H9 (cell line): ENCODE measurements at regions not wholly inside any gene's neighbourhood (a gene's known extent, or its start where the extent isn't known, plus 50 kb on each side); places are given as distances from the start of the nearest gene placed in this dataset.
"Not testable (repeated sequence)": the region's sequence is repeated elsewhere in the genome, so short reads cannot be mapped to it uniquely, and the experiment has no call there.

ENCODE experiments used
- DNase-seq: peaks from one replicate; pipeline ENCODE4 v3.0.0-alpha.2; 2017
- H2AFZ ChIP-seq: one replicate; pipeline ENCODE4 v1.6.1; 2013; ENCODE audit warnings: mild to moderate bottlenecking, low read length, control low read depth, moderate library complexity
- H2AK5ac ChIP-seq: 2 replicates; pipeline ENCODE4 v1.6.1; 2013; ENCODE audit warnings: low read length, control low read depth, mixed read lengths; ENCODE audit not compliant: insufficient read length
- H2BK120ac ChIP-seq: one replicate; pipeline ENCODE4 v1.6.1; 2013; ENCODE audit warnings: low read depth, mild to moderate bottlenecking, low read length, control low read depth, inconsistent platforms; ENCODE audit not compliant: poor library complexity, severe bottlenecking
- H2BK12ac ChIP-seq: 2 replicates; pipeline ENCODE4 v1.6.1; 2013; ENCODE audit warnings: low read length, control low read depth, mixed read lengths, low read depth; ENCODE audit not compliant: insufficient read length
- H2BK15ac ChIP-seq: 2 replicates; pipeline ENCODE4 v1.6.1; 2013; ENCODE audit warnings: low read depth, low read length, control low read depth
- H2BK20ac ChIP-seq: one replicate; pipeline ENCODE4 v1.6.1; 2013; ENCODE audit warnings: low read depth, mild to moderate bottlenecking, low read length, control low read depth, inconsistent platforms; ENCODE audit not compliant: poor library complexity, severe bottlenecking
- H2BK5ac ChIP-seq: 2 replicates; pipeline ENCODE4 v1.6.1; 2013; ENCODE audit warnings: low read length, control low read depth, mixed read lengths; ENCODE audit not compliant: insufficient read length
- H3K14ac ChIP-seq: 2 replicates; pipeline ENCODE4 v1.6.1; 2013; ENCODE audit warnings: low read length, control low read depth; ENCODE audit not compliant: insufficient read depth
- H3K18ac ChIP-seq: 2 replicates; pipeline ENCODE4 v1.6.1; 2013; ENCODE audit warnings: low read depth, mild to moderate bottlenecking, mixed read lengths, low read length, control low read depth; ENCODE audit not compliant: insufficient read length
- H3K23ac ChIP-seq: 2 replicates; pipeline ENCODE4 v1.6.1; 2013; ENCODE audit warnings: low read length, control low read depth, mixed read lengths, low read depth; ENCODE audit not compliant: insufficient read length
- H3K23me2 ChIP-seq: 2 replicates; pipeline ENCODE4 v1.6.1; 2013; ENCODE audit warnings: low read depth, mild to moderate bottlenecking, mixed read lengths, low read length, control low read depth; ENCODE audit not compliant: insufficient read length, poor library complexity, severe bottlenecking
- H3K27ac ChIP-seq: 2 replicates; pipeline ENCODE4 v1.5.1; 2013; ENCODE audit warnings: low read length, control low read depth, mixed read lengths, low read depth; ENCODE audit not compliant: insufficient read length
- H3K27me3 ChIP-seq: 2 replicates; pipeline ENCODE4 v1.6.1; 2013; ENCODE audit warnings: low read length, control low read depth, inconsistent platforms; ENCODE audit not compliant: insufficient read depth
- H3K4ac ChIP-seq: 2 replicates; pipeline ENCODE4 v1.6.1; 2013; ENCODE audit warnings: low read depth, mild to moderate bottlenecking, control low read depth, inconsistent platforms, low read length, moderate library complexity
- H3K4me1 ChIP-seq: 2 replicates; pipeline ENCODE4 v1.6.1; 2013; ENCODE audit warnings: low read length, control low read depth, inconsistent platforms; ENCODE audit not compliant: insufficient read depth
- H3K4me2 ChIP-seq: 2 replicates; pipeline ENCODE4 v1.6.1; 2013; ENCODE audit warnings: low read length, control low read depth, mixed read lengths; ENCODE audit not compliant: insufficient read length, insufficient read depth
- H3K56ac ChIP-seq: 2 replicates; pipeline ENCODE4 v1.6.1; 2013; ENCODE audit warnings: low read depth, mild to moderate bottlenecking, mixed read lengths, low read length, control low read depth; ENCODE audit not compliant: insufficient read length
- H3K79me1 ChIP-seq: 2 replicates; pipeline ENCODE4 v1.6.1; 2013; ENCODE audit warnings: low read depth, mild to moderate bottlenecking, moderate library complexity, low read length, control low read depth, inconsistent platforms; ENCODE audit not compliant: insufficient read depth, poor library complexity, severe bottlenecking
- H3K79me2 ChIP-seq: 2 replicates; pipeline ENCODE4 v1.6.1; 2013; ENCODE audit warnings: low read length, control low read depth, inconsistent platforms; ENCODE audit not compliant: insufficient read depth
- H3K9ac ChIP-seq: 2 replicates; pipeline ENCODE4 v1.6.1; 2013; ENCODE audit warnings: low read length, control low read depth, mixed read lengths; ENCODE audit not compliant: insufficient read length; ENCODE audit errors: extremely low read depth
- H3K9me3 ChIP-seq: one replicate; pipeline ENCODE4 v1.6.1; 2013; ENCODE audit warnings: low read depth, low read length, inconsistent platforms; ENCODE audit not compliant: control insufficient read depth
- H3T11ph ChIP-seq: one replicate; pipeline ENCODE4 v1.6.1; 2013; ENCODE audit warnings: mild to moderate bottlenecking, low read length, control low read depth, inconsistent platforms
- H4K20me1 ChIP-seq: one replicate; pipeline ENCODE4 v1.6.1; 2013; ENCODE audit not compliant: control insufficient read depth, insufficient read length, insufficient read depth
- H4K5ac ChIP-seq: 2 replicates; pipeline ENCODE4 v1.6.1; 2013; ENCODE audit warnings: low read depth, mild to moderate bottlenecking, mixed read lengths, low read length, control low read depth; ENCODE audit not compliant: insufficient read length
- H4K8ac ChIP-seq: replicated peaks from 2 replicates; pipeline ENCODE4 v1.6.1; 2013; ENCODE audit warnings: low read length, control low read depth, mixed read lengths, low read depth; ENCODE audit not compliant: insufficient read length
- H4K91ac ChIP-seq: 2 replicates; pipeline ENCODE4 v1.6.1; 2013; ENCODE audit warnings: low read depth, mild to moderate bottlenecking, moderate library complexity, mixed read lengths, low read length, control low read depth; ENCODE audit not compliant: insufficient read length
- H3K27ac Mint-ChIP-seq, 3 experiments: 2 replicates in 2 of 3; 3 replicates in 1 of 3; pipeline ENCODE4 v1.8.0; 2020 to 2021; ENCODE audit warnings: mixed read lengths in 3 of 3, mild to moderate bottlenecking in 1 of 3, moderate library complexity in 1 of 3
- H3K27me3 Mint-ChIP-seq: 2 replicates; pipeline ENCODE4 v1.8.0; 2021; ENCODE audit warnings: low read depth, mild to moderate bottlenecking, moderate library complexity, mixed read lengths
- H3K36me3 Mint-ChIP-seq, 3 experiments: 2 replicates in 2 of 3; 3 replicates in 1 of 3; pipeline ENCODE4 v1.8.0; 2020 to 2021; ENCODE audit warnings: low read depth in 3 of 3, mixed read lengths in 3 of 3; ENCODE audit not compliant: insufficient read depth in 1 of 3
- H3K4me1 Mint-ChIP-seq, 2 experiments: 2 replicates each; pipeline ENCODE4 v1.8.0; 2020; ENCODE audit warnings: mixed read lengths in 2 of 2
- H3K4me3 Mint-ChIP-seq, 2 experiments: 2 replicates in 1 of 2; 3 replicates in 1 of 2; pipeline ENCODE4 v1.8.0; 2020 to 2021; ENCODE audit warnings: mild to moderate bottlenecking in 2 of 2, mixed read lengths in 2 of 2, moderate library complexity in 1 of 2
- H3K9me3 Mint-ChIP-seq, 2 experiments: 2 replicates in 1 of 2; 3 replicates in 1 of 2; pipeline ENCODE4 v1.8.0; 2020; ENCODE audit warnings: mild to moderate bottlenecking in 2 of 2, mixed read lengths in 2 of 2, moderate library complexity in 1 of 2
- WGBS: extraction: QIAGEN DNeasy Blood & Tissue Kit; methylation state at CpG from one replicate; pipeline ENCODE4 v1.1.7; 2013; ENCODE audit warnings: missing lambda C conversion rate, low lambda C conversion rate, mixed read lengths; ENCODE audit not compliant: insufficient read length; ENCODE audit errors: extremely low coverage; 5-methylcytosine and 5-hydroxymethylcytosine counted together
- TF ChIP-seq, protein P1 (sequence below): fragments of 200-600 bp; sonication (generic); conservative IDR thresholded peaks from 3 replicates; pipeline ENCODE4 v1.8.0; 2021; ENCODE audit warnings: antibody characterized with exemption, mild to moderate bottlenecking

DNA sequence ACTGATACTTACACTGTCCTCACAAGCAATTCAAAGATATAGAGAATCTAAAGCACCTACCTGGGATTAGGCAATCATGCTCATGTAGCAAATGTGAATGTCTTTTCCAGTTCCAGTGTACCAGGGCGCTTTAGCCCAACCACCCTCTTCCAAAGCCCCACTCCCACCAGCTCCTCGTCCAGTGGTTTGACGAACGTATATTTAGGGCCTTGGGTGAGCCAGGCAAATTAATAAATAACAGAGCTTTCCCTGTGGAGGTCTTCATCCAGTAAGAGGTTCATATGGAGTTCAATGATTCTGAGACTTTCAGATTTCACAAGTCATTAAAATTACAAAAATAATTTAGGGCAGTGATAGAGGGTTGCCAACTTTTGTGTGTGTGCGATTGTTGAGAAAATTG is 162.3 kb upstream of the C2CD4B start:
- no peak overlapping the region for H3K18ac ChIP-seq
- no peak overlapping the region for H4K5ac ChIP-seq
- H3K23ac ChIP-seq: no peak overlapping the region
- no peak overlapping the region for H3K14ac ChIP-seq
- H3K27me3 Mint-ChIP-seq: no peaks in the 10 kb centered on the region; the same call in 1 of the 2 replicates
- no peaks in the 10 kb centered on the region for H3K79me1 ChIP-seq
- no peak overlapping the region for H3K9ac ChIP-seq
- H3K4me2 ChIP-seq: no peak overlapping the region
- TF ChIP-seq, protein P1, sequence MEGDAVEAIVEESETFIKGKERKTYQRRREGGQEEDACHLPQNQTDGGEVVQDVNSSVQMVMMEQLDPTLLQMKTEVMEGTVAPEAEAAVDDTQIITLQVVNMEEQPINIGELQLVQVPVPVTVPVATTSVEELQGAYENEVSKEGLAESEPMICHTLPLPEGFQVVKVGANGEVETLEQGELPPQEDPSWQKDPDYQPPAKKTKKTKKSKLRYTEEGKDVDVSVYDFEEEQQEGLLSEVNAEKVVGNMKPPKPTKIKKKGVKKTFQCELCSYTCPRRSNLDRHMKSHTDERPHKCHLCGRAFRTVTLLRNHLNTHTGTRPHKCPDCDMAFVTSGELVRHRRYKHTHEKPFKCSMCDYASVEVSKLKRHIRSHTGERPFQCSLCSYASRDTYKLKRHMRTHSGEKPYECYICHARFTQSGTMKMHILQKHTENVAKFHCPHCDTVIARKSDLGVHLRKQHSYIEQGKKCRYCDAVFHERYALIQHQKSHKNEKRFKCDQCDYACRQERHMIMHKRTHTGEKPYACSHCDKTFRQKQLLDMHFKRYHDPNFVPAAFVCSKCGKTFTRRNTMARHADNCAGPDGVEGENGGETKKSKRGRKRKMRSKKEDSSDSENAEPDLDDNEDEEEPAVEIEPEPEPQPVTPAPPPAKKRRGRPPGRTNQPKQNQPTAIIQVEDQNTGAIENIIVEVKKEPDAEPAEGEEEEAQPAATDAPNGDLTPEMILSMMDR: no peak
- H4K91ac ChIP-seq: no peak overlapping the region
- no peak overlapping the region for H2BK5ac ChIP-seq
- no peaks in the 10 kb centered on the region for H3K9me3 ChIP-seq
- H3K56ac ChIP-seq: no peak overlapping the region
- no peaks in the 10 kb centered on the region for H3K79me2 ChIP-seq
- no peak overlapping the region for H2BK15ac ChIP-seq
- H2AK5ac ChIP-seq: no peak overlapping the region
- H3K27me3 ChIP-seq: no peaks in the 10 kb centered on the region
- H3K4ac ChIP-seq: no peak overlapping the region
- no peak overlapping the region for H2BK120ac ChIP-seq
- H3K4me1 ChIP-seq: no peaks in the 10 kb centered on the region
- DNase-seq: no peak
- H3K27ac Mint-ChIP-seq: peak overlapping the region in 1 of 3 experiments; percentile 72; a peak in 1 of 7 replicates
- no peaks in the 10 kb centered on the region for H4K20me1 ChIP-seq
- peaks cover 0 to 3% of the 10 kb centered on the region in 2 experiments; a peak in 2 of 5 replicates for H3K9me3 Mint-ChIP-seq
- no peak overlapping the region for H3K27ac ChIP-seq
- peaks cover 12 to 13% of the 10 kb centered on the region in 2 experiments for H3K4me1 Mint-ChIP-seq
- no peak overlapping the region for H2BK12ac ChIP-seq
- WGBS: no CpG with 5 or more reads among the region's 5 CpGs
- H3K4me3 Mint-ChIP-seq: no peak overlapping the region
- no peak overlapping the region for H2AFZ ChIP-seq
- no peaks in the 10 kb centered on the region for H3K23me2 ChIP-seq
- no peak overlapping the region for H4K8ac ChIP-seq
- no peaks in the 10 kb centered on the region for H3K36me3 Mint-ChIP-seq
- no peak overlapping the region for H3T11ph ChIP-seq
- no peak overlapping the region for H2BK20ac ChIP-seq

DNA sequence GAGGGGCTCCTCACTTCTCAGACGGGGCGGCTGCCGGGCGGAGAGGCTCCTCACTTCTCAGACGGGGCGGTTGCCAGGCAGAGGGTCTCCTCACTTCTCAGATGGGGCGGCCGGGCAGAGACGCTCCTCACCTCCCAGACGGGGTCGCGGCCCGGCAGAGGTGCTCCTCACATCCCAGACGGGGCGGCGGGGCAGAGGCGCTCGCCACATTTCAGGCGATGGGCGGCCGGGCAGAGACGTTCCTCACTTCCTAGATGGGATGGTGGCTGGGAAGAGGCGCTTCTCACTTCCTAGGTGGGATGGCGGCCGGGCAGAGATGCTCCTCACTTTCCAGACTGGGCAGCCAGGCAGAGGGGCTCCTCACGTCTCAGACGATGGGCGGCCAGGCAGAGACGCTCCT is 167.4 kb upstream of the C2CD4B start:
- not testable (repeated sequence) for H3K4me3 Mint-ChIP-seq, H3K27me3 ChIP-seq, H3K4me2 ChIP-seq, H3K27ac ChIP-seq, H4K20me1 ChIP-seq, H3K56ac ChIP-seq, H3K79me1 ChIP-seq, H2BK5ac ChIP-seq, H3K27ac Mint-ChIP-seq, H3K14ac ChIP-seq, H3K4me1 Mint-ChIP-seq, H4K5ac ChIP-seq, H3K4ac ChIP-seq, H3K4me1 ChIP-seq, H2BK20ac ChIP-seq, H3T11ph ChIP-seq, H2AFZ ChIP-seq, DNase-seq, H3K23me2 ChIP-seq, H3K27me3 Mint-ChIP-seq, H3K79me2 ChIP-seq, H2BK120ac ChIP-seq, H4K91ac ChIP-seq, H3K18ac ChIP-seq, H3K9ac ChIP-seq, H2BK15ac ChIP-seq, H2AK5ac ChIP-seq, H3K9me3 ChIP-seq, H3K23ac ChIP-seq, H2BK12ac ChIP-seq, H4K8ac ChIP-seq
- WGBS: no CpG with 5 or more reads among the region's 29 CpGs
- H3K36me3 Mint-ChIP-seq: peaks cover 0 to 11% (median 0%) of the 10 kb centered on the region in 3 experiments; a peak in 2 of 7 replicates
- peaks cover 8 to 12% of the 10 kb centered on the region in 2 experiments for H3K9me3 Mint-ChIP-seq
